Activated CD4-positive, alpha-beta T cell treated with anti-CD3 and anti-CD28 coated beads, Interleukin-2, Interleukin-4, amounts not matched to agents 100 ng/mL and 50 ng/mL, durations not matched to agents 16 hours and 8 hours (primary cell): ENCODE measurements at regions not wholly inside any gene's neighbourhood (a gene's known extent, or its start where the extent isn't known, plus 50 kb on each side); places are given as distances from the start of the nearest gene placed in this dataset.
"Not testable (repeated sequence)": the region's sequence is repeated elsewhere in the genome, so short reads cannot be mapped to it uniquely, and the experiment has no call there.

Experiments
- DNase-seq: peaks from one replicate; pipeline ENCODE4 v3.0.0-alpha.2; 2020; ENCODE audit warnings: low spot score

GRCh38 chr5:152178350-152178699 is 226.8 kb downstream of the NMUR2 start:
- no peak for DNase-seq

GRCh38 chr5:152177626-152178349 is 227.3 kb downstream of the NMUR2 start:
- DNase-seq = no peak

- no peak for DNase-seq
Observed at GRCh38 chr5:152171888-152172287, 233.2 kb downstream of the NMUR2 start.

- no peak for DNase-seq
Observed at GRCh38 chr5:152170350-152170749, 234.7 kb downstream of the NMUR2 start.

- no peak for DNase-seq
Observed at GRCh38 chr5:152164860-152165259, 240.2 kb upstream of the GLRA1 start.

- DNase-seq = not testable (repeated sequence)
Observed at GRCh38 chr5:152159894-152160293, 235.2 kb upstream of the GLRA1 start.

GRCh38 chr5:152154452-152154851 is 229.8 kb upstream of the GLRA1 start:
- DNase-seq = not testable (repeated sequence)

- DNase-seq = no peak
Observed at GRCh38 chr5:152151940-152152339, 227.3 kb upstream of the GLRA1 start.

- no peak for DNase-seq
Observed at GRCh38 chr5:152151113-152151512, 226.5 kb upstream of the GLRA1 start.

- DNase-seq = no peak
Observed at GRCh38 chr5:152147286-152147685, 222.6 kb upstream of the GLRA1 start.

GRCh38 chr5:152146566-152146965 is 221.9 kb upstream of the GLRA1 start:
- DNase-seq = no peak

- DNase-seq = no peak
Observed at GRCh38 chr5:152144556-152144955, 219.9 kb upstream of the GLRA1 start.

- DNase-seq = no peak
Observed at GRCh38 chr5:152144030-152144429, 219.4 kb upstream of the GLRA1 start.

GRCh38 chr5:152142840-152143469 is 218.3 kb upstream of the GLRA1 start:
- peak; percentile 52 for DNase-seq

- DNase-seq = no peak
Observed at GRCh38 chr5:152140347-152140746, 215.7 kb upstream of the GLRA1 start.

GRCh38 chr5:152137063-152137462 is 212.4 kb upstream of the GLRA1 start:
- DNase-seq = no peak

- DNase-seq = no peak
Observed at GRCh38 chr5:152136321-152136720, 211.7 kb upstream of the GLRA1 start.

GRCh38 chr5:152135827-152136226 is 211.2 kb upstream of the GLRA1 start:
- DNase-seq = no peak

GRCh38 chr5:152125661-152126205 is 201.1 kb upstream of the GLRA1 start:
- DNase-seq = no peak

GRCh38 chr5:152124409-152125041 is 199.9 kb upstream of the GLRA1 start:
- DNase-seq = no peak

GRCh38 chr5:152118676-152119470 is 194.2 kb upstream of the GLRA1 start:
- no peak for DNase-seq

- no peak for DNase-seq
Observed at GRCh38 chr5:152116934-152117333, 192.3 kb upstream of the GLRA1 start.
